ENCODE measurements at regions not wholly inside any gene's neighbourhood (a gene's known extent, or its start where the extent isn't known, plus 50 kb on each side); places are given as distances from the start of the nearest gene placed in this dataset.
"Not testable (repeated sequence)": the region's sequence is repeated elsewhere in the genome, so short reads cannot be mapped to it uniquely, and the experiment has no call there.

- no peak for DNase-seq
Measured at GRCh38 chr1:25131794-25132193, 100.5 kb downstream of the SYF2 start.

DNA sequence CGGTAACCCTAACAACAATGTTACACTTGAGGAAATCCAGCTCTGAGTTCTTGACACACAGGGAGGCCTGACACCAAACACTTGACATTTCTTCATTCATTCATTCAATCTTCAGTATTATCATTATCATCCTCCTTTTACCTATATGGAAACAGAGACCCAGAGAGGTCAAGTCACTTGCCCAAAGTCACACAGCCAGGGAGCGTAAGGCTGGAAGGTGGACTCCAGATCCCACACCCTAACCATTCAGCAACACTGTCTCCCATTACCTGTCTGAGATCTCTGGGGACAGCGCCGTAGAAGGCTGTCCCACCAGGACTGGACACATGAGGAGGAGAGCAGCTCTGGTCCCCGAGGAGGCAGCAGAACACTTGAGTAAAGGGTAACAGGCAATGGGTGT lies 101.4 kb downstream of the SYF2 start:
- no peak for DNase-seq

DNA sequence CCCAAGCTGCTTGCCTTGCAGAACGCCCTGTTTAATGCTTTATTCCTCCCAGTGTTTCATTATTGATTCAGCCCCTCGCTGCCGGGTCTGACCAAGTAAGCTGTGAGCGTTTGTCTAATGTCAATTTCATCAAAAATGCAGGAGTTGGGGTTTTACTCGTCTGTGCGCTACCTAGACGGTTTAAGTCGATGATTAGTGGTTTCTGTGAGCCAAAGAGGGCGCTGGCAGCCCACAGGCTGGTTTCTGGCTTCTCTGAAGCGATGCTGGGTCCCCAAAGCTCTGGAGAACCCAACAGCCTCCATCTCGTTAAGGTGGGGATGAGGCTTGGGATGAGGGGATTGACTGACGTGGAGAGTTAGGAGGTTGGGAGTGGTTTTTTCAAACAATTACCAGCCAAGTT lies 102.9 kb downstream of the SYF2 start:
- DNase-seq, result no peak

DNA sequence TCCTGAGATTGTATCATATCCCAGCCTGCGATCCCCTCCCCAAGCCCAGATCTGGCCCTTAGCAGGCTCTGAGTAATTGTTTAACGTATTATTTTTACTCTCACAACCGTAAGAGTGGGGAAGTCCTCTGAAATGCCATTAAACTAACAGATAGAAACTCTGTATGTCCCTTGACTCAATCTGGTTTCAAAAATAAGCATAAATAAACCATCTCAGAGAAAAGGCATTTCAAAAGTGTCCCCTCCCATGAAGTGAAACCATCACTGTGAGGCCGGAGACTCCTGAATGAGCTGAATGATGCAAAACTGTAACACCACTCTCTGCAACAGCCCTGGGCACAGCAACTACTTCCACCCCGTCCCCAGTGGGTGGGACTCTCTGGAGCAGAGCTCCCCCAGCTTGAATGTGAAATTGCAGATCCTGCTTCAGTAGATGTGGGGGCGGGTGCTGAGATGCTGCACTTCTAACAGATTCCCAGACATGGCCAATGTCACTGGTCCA lies 104.1 kb downstream of the SYF2 start:
- no peak for DNase-seq

- DNase-seq, result no peak
Measured at GRCh38 chr1:25126562-25126961, 105.7 kb downstream of the SYF2 start.

DNA sequence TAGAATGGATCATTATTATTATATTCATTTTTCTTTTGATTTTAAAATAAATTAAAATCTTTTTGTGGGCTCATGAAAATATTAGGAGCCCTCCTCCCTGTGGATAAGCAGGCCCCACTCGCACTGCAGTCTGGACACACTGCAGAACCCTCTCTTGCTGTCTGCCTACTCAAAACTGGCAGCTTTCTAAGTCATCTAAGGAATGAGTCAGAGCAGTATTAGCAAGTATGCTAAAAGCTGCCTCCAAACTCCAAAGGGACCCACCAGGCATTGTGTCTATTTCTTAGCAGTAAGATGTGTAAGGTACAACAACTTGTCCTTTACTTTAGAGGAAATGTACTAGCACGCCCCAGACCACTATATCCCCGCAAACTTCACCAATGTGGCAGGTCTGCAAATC lies 108.8 kb downstream of the SYF2 start:
- DNase-seq, result no peak

DNA sequence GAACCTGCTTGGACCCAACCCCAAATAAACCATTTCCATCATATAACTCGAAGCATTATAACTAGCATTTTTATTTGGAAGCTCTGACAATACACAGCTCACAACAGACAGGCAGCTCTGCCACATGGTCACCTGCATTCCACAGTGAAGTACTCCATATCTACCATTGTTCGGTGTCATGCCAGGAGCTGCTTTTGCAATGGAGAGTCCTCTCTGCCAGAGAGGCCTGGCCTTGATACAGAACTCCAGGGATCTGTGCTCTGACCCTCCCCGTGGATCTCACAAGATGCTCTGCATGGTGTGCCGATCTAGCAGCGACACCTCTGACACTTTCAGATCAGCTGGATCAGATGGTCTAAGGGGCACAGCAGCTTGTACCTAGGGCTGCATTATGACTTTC lies 109.6 kb downstream of the SYF2 start:
- no peak for DNase-seq

DNA sequence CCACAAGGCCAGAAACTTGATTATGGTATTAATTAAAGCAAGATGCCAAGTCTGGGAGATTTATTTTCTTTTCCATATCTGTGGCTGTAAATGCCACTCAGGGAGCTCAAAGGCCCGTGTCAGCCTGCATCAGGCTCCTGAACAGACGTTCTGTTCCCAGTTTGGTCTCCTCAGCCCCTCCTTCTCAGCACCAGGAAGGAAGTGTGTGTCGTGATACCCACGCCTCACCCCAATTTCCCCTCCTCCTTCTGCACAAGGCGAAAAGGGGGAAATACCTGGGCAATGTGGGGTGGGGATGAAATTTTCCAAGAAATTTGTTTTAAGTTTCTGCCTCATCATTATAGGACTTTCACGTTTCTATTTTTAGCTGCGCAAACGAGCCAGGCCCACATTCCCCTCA lies 112.0 kb downstream of the SYF2 start:
- DNase-seq, result no peak

DNA sequence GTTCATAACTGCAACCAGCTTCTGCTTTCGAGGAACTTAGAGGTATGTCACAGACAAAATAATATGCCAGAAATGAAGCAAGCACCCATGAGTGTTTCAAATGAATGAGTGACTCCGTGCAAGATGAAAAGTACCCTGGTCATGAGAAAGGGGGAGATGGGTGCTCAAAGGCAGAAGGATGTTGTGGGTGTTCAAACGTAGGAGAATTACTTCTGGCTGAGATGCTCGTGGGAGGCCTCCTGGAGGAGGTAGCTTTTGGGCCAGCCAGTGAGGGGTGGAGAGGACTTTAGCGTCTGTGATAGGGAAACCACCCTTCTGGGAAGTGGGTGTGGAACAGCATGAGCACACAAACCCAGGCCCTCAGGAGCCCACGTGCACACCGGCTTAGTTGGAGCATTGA lies 113.8 kb downstream of the SYF2 start:
- no peak for DNase-seq

DNA sequence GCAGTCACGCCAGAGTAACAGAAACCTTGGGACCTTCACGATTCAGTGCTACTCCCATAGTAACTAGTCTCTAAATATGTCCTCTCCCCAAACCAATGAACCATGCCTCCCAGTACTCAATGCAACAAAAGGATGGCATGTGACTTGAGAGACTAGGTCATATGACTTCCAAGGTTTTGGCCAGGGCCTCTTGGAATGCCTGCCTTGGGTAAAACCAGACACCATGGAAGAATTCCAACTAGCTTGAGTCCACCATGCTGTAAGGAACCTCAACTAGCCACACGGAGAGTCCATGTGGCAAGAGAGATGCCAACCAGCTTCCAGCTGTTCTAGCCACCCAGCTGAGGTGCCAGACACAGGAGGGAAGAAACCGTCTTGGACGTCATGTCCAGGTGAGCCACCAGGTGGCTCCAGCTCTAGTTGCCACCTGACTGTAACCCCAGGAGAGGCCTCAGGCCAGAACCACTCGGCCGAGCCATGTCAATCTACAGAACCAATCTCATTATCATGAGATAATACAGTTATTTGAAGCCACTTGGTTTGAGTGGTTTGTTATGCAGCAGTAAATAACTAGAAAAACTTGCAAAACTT lies 115.0 kb downstream of the SYF2 start:
- DNase-seq, result no peak

DNA sequence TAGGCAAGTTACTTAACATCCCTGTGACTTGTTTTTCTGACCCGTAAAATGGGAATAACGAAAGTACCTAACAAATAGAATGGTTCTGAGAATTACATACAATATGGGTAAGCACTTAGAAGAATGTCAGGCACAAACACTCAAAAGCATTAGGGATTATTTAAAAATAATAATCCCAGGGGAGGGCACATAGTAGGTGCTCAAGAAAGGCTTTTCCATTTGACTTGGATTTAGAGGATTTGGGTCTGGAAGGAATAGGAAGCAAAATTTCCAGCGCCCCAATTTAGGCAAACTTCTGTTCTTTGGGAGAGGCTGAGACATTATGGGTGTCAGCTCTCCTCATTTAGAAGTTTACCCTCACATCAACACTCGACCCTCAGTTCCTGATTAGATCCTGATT lies 115.5 kb downstream of the SYF2 start:
- DNase-seq, result no peak

- DNase-seq, result not testable (repeated sequence)
Measured at GRCh38 chr1:25116117-25116516, 116.2 kb downstream of the SYF2 start.

DNA sequence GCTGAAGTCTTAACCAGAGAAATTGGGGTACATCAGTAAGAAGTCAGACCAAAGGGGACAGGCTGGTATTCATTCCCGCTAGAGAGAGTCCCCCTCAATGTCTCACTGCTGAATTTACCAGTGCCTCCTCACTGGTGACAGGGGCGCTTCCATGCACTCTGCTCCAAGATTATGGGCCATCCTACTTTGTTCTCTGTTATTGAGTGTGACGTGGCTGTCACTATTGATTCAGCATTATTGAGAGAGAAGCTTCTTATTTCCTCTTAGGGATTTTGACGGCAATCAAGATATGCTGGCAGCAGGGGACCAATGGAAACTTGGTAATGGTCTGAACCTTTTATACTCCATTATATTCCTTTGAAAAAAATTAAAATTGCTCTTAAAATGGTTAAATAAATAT lies 118.6 kb downstream of the SYF2 start:
- DNase-seq, result no peak

DNA sequence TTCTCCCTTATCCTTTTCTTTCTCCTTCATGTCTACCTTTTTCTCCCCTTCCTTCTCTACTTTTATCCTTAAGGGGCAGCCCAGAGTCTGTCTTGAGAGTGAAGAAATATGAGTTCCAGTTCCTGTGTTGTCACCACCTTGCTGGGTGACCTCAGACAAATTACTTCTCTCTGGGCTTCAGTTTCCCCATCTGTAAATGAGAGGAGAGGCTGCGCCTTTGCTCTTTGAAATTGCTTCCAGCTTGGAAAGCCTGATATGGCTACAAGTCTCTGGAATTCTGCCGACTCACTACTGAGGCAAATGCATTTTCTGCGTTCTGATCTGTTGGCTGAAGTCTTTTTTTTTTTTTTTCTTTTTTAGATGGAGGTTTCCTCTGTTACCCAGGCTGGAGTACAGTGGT lies 119.2 kb downstream of the SYF2 start:
- no peak for DNase-seq

DNA sequence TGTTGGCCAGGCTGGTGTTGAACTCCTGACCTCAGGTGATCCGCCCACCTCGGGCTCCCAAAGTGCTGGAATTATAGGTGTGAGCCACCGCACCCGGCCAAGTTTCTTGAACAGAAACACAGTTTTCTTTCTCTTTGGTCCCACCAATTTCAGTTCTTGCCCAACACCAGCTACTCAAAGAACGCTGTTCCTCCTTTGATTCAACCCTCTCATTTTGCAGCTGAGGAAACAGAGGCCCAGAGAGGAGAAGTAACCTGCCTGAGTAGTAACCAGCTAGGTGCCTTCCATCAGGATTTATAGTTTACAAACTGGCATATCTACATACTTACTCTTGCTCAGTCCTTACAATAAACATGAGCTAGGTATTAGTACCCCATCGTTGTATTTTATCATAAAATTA lies 119.9 kb downstream of the SYF2 start:
- DNase-seq, result no peak

GRCh38 chr1:25111706-25112105 lies 120.6 kb downstream of the SYF2 start:
- no peak for DNase-seq

DNA sequence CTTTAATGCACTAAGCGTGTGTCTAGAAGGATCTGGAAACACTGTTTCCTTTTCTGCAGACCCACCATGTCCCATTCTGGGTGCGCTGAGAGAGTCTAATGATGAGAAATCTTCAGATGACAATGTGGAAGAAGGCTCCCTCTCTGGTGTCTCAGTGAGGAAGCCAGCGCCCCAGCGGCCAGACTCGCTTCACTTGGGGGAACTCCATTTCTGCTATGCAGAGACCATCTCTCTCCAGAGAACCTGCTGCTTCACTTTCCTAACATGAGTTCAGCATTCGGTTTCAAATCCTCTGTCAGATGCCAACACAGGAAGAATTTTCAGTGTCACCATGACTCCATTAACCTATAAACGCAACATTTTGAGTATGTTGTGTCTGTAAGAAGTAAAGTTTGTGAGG lies 121.8 kb downstream of the SYF2 start:
- DNase-seq, result no peak

GRCh38 chr1:25110036-25110435 lies 122.3 kb downstream of the SYF2 start:
- no peak for DNase-seq

GRCh38 chr1:25109531-25109951 lies 122.8 kb downstream of the SYF2 start:
- DNase-seq, result no peak

DNA sequence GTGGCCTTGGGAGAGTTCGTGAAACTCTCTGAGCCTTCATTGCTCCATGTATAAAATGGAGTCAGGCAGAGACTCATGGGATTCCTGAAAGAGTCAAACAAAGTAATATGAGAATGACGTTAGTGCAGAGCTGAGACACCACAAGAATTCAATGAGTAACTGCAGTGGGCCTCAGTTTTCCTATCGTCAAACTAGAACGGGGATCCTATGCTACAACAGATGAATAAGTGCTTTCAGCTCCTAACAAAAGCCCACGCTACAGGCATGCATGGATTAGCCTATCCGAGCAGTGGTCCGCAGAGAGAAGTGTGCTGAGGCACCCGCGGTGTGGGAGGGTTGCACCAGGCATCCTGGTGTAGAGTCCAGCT lies 124.7 kb downstream of the SYF2 start:
- DNase-seq, result no peak

GRCh38 chr1:25106976-25107642 lies 125.2 kb downstream of the SYF2 start:
- DNase-seq, result peak; percentile 25

DNA sequence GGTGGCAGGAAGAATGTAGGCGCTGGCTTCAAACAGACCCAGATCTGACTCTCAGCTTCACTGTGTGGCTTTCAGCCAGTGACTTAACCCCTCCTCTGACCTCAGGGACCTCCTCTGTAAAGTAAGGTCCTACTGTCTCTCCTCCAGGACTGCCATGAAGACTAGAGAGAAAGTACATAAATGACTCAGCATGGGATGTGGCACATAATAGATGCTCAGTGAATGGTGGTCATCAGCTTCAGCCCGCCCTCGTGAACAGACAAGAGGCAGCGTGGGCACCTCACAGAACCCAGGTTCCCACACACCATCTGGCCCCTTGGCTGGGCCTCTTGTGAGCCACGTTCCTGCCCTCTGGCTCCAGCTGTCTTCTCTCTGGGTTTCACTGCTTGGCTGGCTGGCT lies 126.0 kb downstream of the SYF2 start:
- no peak for DNase-seq

- peak; percentile 75 for DNase-seq
Measured at GRCh38 chr1:25105836-25106235, 126.5 kb downstream of the SYF2 start.

- no peak for DNase-seq
Measured at GRCh38 chr1:25104932-25105561, 127.3 kb downstream of the SYF2 start.
